Erythroblast (primary cell): ENCODE measurements at regions not wholly inside any gene's neighbourhood (a gene's known extent, or its start where the extent isn't known, plus 50 kb on each side); places are given as distances from the start of the nearest gene placed in this dataset.

Experiments
- GATA1 ChIP-seq: IDR thresholded peaks from 2 replicates; pipeline ENCODE4 v1.6.1; 2011; ENCODE audit warnings: low read depth, mild to moderate bottlenecking, control low read depth, low read length, moderate library complexity
- POLR2A ChIP-seq: IDR thresholded peaks from 2 replicates; pipeline ENCODE4 v1.6.1; 2011; ENCODE audit warnings: mild to moderate bottlenecking, low read length

DNA sequence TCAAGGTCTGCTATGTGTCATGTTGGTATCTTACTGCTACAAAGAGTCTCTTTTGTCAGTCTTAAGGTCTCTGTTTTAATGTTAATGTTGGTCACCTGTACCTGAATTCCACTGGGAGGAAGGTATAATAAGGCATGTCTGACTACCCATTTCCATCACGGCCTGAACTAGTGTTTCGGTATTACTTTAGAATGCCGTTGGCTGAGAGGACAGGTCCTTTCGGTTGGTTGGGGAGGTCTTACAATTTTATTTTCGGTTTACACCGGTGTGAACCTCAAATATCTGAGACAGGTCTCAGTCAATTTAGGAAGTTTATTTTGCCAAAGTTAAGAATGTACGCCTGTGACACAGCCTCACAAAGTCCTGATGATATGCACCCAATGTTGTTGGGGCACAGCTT, 154.9 kb upstream of the ABCA1 start:
- no peak for TF ChIP-seq POLR2A
- no peak for TF ChIP-seq GATA1
